ENCODE measurements at regions not wholly inside any gene's neighbourhood (a gene's known extent, or its start where the extent isn't known, plus 50 kb on each side); places are given as distances from the start of the nearest gene placed in this dataset.

- Histone ChIP-seq H3K4me3 (no peak overlapping the region), H3K27ac (no peak overlapping the region)
- no peak for DNase-seq (ENCODE audit: low spot score)
- no peak for TF ChIP-seq CTCF (IDR thresholded peaks at IDR 0.05)
Measured at GRCh38 chr16:64313726-64314125, 808.1 kb downstream of the CDH11 start.

- DNase-seq (ENCODE audit: low spot score), result no peak
- Histone ChIP-seq H3K4me3 (no peak overlapping the region), H3K27ac (no peak overlapping the region)
- TF ChIP-seq CTCF (IDR thresholded peaks at IDR 0.05), result no peak
Measured at GRCh38 chr16:64312980-64313379, 808.9 kb downstream of the CDH11 start.

- no peak for DNase-seq (ENCODE audit: low spot score)
- TF ChIP-seq CTCF (IDR thresholded peaks at IDR 0.05), result no peak
- Histone ChIP-seq H3K27ac (no peak overlapping the region), H3K4me3 (no peak overlapping the region)
Measured at GRCh38 chr16:64312292-64312691, 809.6 kb downstream of the CDH11 start.

- no peak for DNase-seq (ENCODE audit: low spot score)
- no peak overlapping the region for H3K4me3 ChIP-seq
- TF ChIP-seq CTCF (IDR thresholded peaks at IDR 0.05), result no peak
- H3K27ac ChIP-seq, result no peak overlapping the region
Measured at GRCh38 chr16:64311241-64311640, 810.6 kb downstream of the CDH11 start.

- no peak overlapping the region for H3K27ac ChIP-seq
- DNase-seq (ENCODE audit: low spot score), result no peak
- no peak overlapping the region for H3K4me3 ChIP-seq
- TF ChIP-seq CTCF (IDR thresholded peaks at IDR 0.05), result no peak
Measured at GRCh38 chr16:64309398-64310110, 812.3 kb downstream of the CDH11 start.

GRCh38 chr16:64308721-64309120 lies 813.1 kb downstream of the CDH11 start:
- DNase-seq (ENCODE audit: low spot score), result no peak

More at GRCh38 chr16:64308721-64309120, 813.1 kb downstream of the CDH11 start:
- Histone ChIP-seq H3K4me3 (no peak overlapping the region), H3K27ac (no peak overlapping the region)
- no peak for TF ChIP-seq CTCF (IDR thresholded peaks at IDR 0.05)
